WERI-Rb-1 (cell line): ENCODE measurements at regions not wholly inside any gene's neighbourhood (a gene's known extent, or its start where the extent isn't known, plus 50 kb on each side); places are given as distances from the start of the nearest gene placed in this dataset.
A peak's percentile ranks its signal among the peaks of the same experiment; 100 is the strongest.

Source experiments
- DNase-seq: peaks from one replicate; pipeline ENCODE4 v3.0.0-alpha.2; 2020
- H3K27ac ChIP-seq: fragments of 250-450 bp; sonication (Bioruptor Pico); 2 replicates; pipeline ENCODE4 v1.5.1; 2020; ENCODE audit warnings: mild to moderate bottlenecking, moderate library complexity
- H3K27me3 ChIP-seq: fragments of 250-450 bp; sonication (Bioruptor Pico); 2 replicates; pipeline ENCODE4 v1.5.1; 2021; ENCODE audit warnings: mild to moderate bottlenecking, low read depth, moderate library complexity; ENCODE audit not compliant: insufficient read depth, severe bottlenecking
- H3K36me3 ChIP-seq: fragments of 250-450 bp; sonication (Bioruptor Pico); 2 replicates; pipeline ENCODE4 v1.5.1; 2020; ENCODE audit warnings: mild to moderate bottlenecking, moderate library complexity
- H3K4me3 ChIP-seq: 2 replicates; pipeline ENCODE4 v1.5.1; 2011; ENCODE audit warnings: low read depth, mild to moderate bottlenecking, control low read depth, low read length
- H3K9me3 ChIP-seq: fragments of 250-450 bp; sonication (Bioruptor Pico); 2 replicates; pipeline ENCODE4 v1.5.1; 2021; ENCODE audit warnings: mild to moderate bottlenecking, moderate library complexity; ENCODE audit not compliant: severe bottlenecking
- TF ChIP-seq, protein P1 (sequence below): IDR thresholded peaks from 2 replicates; pipeline ENCODE4 v1.5.1; 2011; ENCODE audit warnings: low read depth, mild to moderate bottlenecking, control low read depth, inconsistent platforms, low read length

DNA sequence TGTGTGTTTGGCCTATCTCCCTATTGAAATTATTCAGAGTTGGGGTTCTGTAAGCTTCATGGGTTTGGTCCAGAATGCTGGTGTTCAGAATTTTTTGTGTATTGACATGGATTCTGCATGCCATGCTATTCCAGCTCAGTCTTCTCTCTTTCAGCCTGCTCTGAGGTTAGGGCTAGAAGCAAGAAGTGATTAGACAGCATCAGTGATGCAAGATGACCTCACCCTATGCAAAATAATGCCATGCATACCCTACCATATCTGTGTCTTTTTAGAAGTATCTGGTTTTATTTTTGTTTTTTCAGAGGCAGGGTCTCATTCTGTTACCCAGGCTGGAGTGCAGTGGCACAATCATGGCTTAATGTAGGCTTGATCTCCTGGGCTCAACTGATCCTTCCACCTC is 175.6 kb upstream of the SKOR2 start:
- DNase-seq: no peak
- H3K4me3 ChIP-seq: no peak overlapping the region
- H3K27ac ChIP-seq: no peak overlapping the region
- TF ChIP-seq, protein P1, sequence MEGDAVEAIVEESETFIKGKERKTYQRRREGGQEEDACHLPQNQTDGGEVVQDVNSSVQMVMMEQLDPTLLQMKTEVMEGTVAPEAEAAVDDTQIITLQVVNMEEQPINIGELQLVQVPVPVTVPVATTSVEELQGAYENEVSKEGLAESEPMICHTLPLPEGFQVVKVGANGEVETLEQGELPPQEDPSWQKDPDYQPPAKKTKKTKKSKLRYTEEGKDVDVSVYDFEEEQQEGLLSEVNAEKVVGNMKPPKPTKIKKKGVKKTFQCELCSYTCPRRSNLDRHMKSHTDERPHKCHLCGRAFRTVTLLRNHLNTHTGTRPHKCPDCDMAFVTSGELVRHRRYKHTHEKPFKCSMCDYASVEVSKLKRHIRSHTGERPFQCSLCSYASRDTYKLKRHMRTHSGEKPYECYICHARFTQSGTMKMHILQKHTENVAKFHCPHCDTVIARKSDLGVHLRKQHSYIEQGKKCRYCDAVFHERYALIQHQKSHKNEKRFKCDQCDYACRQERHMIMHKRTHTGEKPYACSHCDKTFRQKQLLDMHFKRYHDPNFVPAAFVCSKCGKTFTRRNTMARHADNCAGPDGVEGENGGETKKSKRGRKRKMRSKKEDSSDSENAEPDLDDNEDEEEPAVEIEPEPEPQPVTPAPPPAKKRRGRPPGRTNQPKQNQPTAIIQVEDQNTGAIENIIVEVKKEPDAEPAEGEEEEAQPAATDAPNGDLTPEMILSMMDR: no peak
- no peaks in the 10 kb centered on the region for H3K27me3 ChIP-seq
- H3K9me3 ChIP-seq: no peaks in the 10 kb centered on the region
- no peaks in the 10 kb centered on the region for H3K36me3 ChIP-seq

DNA sequence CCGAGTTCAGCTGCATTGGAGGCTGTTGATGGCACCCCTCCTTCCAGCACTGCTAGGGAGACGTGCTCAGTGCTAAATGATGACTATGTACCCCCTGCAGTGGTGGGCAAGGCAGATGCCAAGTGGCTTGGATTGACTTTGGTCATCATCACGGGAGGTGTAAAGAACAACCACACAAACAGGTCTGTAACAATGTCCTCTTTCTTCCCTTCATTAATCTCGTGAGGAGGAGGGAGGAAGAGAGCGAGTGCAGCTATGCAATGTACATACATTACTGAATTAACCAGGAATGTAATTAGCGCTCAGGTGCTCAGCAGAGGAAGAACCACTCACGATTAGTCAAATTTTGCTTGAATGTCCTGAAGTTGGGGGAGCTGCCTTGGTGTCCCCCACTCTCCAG is 173.9 kb upstream of the SKOR2 start:
- Histone ChIP-seq H3K27me3 (no peaks in the 10 kb centered on the region), H3K27ac (no peak overlapping the region), H3K36me3 (no peaks in the 10 kb centered on the region), H3K4me3 (no peak overlapping the region), H3K9me3 (no peaks in the 10 kb centered on the region)
- TF ChIP-seq, protein P1: no peak
- no peak for DNase-seq

DNA sequence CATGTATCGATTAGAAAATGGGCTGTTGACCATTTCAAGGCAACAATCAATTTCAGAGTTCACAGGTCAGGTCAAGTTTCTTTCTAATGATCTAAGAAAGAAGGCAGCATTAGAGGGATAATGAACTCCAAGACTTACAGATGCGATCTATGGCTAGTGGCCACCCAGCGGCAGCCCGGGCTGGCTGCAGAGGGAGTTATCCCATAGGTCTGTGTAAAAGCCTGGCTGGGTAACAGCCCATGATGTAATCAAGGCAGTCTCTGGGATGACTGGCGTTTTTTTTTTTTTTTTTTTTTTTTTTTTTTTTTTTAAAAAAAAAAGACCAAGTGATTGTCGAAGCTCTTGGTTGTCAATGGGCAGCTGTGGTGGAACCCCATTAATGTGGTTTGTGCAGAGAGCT is 171.1 kb upstream of the SKOR2 start:
- no peaks in the 10 kb centered on the region for H3K9me3 ChIP-seq
- no peaks in the 10 kb centered on the region for H3K27me3 ChIP-seq
- H3K4me3 ChIP-seq: no peak overlapping the region
- peak; percentile 59 for DNase-seq
- TF ChIP-seq, protein P1: peak; percentile 53
- H3K36me3 ChIP-seq: no peaks in the 10 kb centered on the region
- no peak overlapping the region for H3K27ac ChIP-seq

DNA sequence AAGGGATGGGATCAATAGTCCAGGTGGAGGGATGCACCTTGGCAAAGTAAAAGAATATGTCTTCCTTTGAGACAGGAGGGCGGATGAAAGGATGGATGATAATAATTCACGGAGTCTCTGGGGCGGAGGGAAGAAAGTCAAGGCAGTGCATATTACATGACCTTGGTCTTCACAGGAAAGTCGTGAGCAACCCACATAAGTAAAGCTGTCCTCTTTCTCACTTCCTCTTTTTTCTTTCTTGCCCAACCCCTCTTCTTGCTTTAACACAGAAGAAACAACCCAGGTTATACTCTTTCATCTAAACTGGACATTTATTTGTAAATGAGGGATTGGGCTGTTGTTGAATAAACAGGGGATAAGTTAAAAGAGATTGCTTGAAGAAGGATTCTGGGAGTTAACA is 168.7 kb upstream of the SKOR2 start:
- no peaks in the 10 kb centered on the region for H3K36me3 ChIP-seq
- DNase-seq: no peak
- H3K27me3 ChIP-seq: no peaks in the 10 kb centered on the region
- no peaks in the 10 kb centered on the region for H3K9me3 ChIP-seq
- no peak overlapping the region for H3K27ac ChIP-seq
- no peak overlapping the region for H3K4me3 ChIP-seq
- TF ChIP-seq, protein P1: no peak

DNA sequence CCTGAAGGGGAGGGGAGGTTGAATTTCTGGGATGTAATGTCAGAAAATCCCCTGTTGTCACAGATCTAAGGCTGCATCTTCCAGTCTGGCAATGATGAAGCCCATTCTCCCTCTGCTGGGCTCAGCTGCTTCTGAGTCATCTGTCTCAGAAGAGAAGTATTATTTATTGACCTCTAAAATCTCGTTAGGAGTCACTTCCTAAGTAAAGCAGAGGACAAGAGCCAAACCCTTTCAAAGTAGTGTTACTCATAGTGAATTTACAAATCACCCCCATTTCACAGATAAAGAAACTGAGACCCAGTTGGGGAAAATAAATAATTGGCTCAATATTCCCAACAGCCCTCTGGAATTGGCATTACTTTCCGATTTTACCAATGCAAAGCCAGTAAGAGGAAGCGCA is 167.3 kb upstream of the SKOR2 start:
- DNase-seq: no peak
- no peaks in the 10 kb centered on the region for H3K36me3 ChIP-seq
- H3K4me3 ChIP-seq: no peak overlapping the region
- no peak overlapping the region for H3K27ac ChIP-seq
- H3K9me3 ChIP-seq: no peaks in the 10 kb centered on the region
- TF ChIP-seq, protein P1: no peak
- H3K27me3 ChIP-seq: no peaks in the 10 kb centered on the region

DNA sequence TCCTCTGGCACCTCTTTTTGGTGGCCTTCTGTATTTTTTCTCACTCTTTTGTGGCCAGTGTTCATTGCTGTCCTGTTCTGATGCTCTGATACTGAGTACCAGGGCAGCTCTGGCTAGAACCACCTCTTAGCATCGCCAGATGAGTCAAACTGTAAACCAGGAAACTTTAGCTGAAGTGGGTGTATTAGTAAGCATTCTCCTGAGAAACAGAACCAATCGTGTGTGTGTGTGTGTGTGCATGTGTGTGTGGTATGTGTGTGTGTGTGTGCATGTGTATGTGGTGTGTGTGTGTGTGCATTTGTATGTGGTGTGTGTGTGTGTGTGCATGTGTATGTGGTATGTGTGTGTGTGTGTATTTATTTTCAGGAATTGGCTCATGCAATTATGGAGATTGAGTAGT is 166.3 kb upstream of the SKOR2 start:
- Histone ChIP-seq H3K36me3 (no peaks in the 10 kb centered on the region), H3K4me3 (no peak overlapping the region), H3K27me3 (no peaks in the 10 kb centered on the region), H3K9me3 (no peaks in the 10 kb centered on the region), H3K27ac (no peak overlapping the region)
- TF ChIP-seq, protein P1: no peak
- DNase-seq: no peak
